ENCODE measurements at regions not wholly inside any gene's neighbourhood (a gene's known extent, or its start where the extent isn't known, plus 50 kb on each side); places are given as distances from the start of the nearest gene placed in this dataset.

DNA sequence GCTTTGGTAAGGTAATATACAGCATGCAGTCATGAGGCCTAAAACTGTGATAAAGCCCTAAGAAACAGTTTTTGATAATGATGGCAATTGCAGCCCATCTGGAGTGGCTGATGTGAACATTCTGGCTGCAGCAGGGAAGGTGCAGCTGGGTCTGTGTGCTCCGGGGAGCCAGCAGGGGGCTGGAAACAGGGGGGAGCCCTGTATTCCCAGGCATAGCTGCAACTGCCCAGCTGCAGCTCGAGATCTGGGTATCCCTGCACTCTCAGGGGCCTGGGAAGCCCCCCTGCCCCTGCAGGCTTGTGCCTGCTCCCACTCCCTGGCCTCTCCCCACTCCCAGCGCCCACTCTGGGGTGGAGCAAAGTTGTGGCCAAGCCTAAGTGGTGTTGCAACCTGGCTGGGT lies 95.6 kb downstream of the RRAGB start:
- H3K9me2 ChIP-seq (replicated peaks; ENCODE audit: low read depth, low read length), result no peaks in the 10 kb centered on the region
- no peak overlapping the region for H3K4me2 ChIP-seq (ENCODE audit: low read depth, low read length, poor library complexity, severe bottlenecking)
- TF ChIP-seq, protein P1, sequence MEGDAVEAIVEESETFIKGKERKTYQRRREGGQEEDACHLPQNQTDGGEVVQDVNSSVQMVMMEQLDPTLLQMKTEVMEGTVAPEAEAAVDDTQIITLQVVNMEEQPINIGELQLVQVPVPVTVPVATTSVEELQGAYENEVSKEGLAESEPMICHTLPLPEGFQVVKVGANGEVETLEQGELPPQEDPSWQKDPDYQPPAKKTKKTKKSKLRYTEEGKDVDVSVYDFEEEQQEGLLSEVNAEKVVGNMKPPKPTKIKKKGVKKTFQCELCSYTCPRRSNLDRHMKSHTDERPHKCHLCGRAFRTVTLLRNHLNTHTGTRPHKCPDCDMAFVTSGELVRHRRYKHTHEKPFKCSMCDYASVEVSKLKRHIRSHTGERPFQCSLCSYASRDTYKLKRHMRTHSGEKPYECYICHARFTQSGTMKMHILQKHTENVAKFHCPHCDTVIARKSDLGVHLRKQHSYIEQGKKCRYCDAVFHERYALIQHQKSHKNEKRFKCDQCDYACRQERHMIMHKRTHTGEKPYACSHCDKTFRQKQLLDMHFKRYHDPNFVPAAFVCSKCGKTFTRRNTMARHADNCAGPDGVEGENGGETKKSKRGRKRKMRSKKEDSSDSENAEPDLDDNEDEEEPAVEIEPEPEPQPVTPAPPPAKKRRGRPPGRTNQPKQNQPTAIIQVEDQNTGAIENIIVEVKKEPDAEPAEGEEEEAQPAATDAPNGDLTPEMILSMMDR (conservative IDR thresholded peaks at IDR 0.05; ENCODE audit: low read length), result no peak
- no peak for TF ChIP-seq EZH2phosphoT487 (IDR thresholded peaks at IDR 0.05; ENCODE audit: borderline replicate concordance)
- H3K4me3 ChIP-seq (ENCODE audit: low read length, poor library complexity, severe bottlenecking), result no peak overlapping the region
- H3K9me3 ChIP-seq (ENCODE audit: insufficient read depth, low read depth, low read length), result no peaks in the 10 kb centered on the region
- no peaks in the 10 kb centered on the region for H3F3A ChIP-seq (ENCODE audit: low read depth)
- H3K27me3 ChIP-seq (ENCODE audit: insufficient read depth, low read length, poor library complexity, severe bottlenecking), result no peaks in the 10 kb centered on the region
- no peak overlapping the region for H2AFZ ChIP-seq (ENCODE audit: low read length)
- no peaks in the 10 kb centered on the region for H3K79me2 ChIP-seq (ENCODE audit: insufficient read depth, low read length)
- no peaks in the 10 kb centered on the region for H4K20me1 ChIP-seq (ENCODE audit: insufficient read depth, low read length, poor library complexity, severe bottlenecking)
- H3K4me1 ChIP-seq (ENCODE audit: insufficient read depth, low read length, poor library complexity, severe bottlenecking), result no peaks in the 10 kb centered on the region
- no peak overlapping the region for H3K9ac ChIP-seq (ENCODE audit: low read depth, low read length, poor library complexity, severe bottlenecking)
- no peaks in the 10 kb centered on the region for H3K36me3 ChIP-seq (ENCODE audit: insufficient read depth, low read length)

DNA sequence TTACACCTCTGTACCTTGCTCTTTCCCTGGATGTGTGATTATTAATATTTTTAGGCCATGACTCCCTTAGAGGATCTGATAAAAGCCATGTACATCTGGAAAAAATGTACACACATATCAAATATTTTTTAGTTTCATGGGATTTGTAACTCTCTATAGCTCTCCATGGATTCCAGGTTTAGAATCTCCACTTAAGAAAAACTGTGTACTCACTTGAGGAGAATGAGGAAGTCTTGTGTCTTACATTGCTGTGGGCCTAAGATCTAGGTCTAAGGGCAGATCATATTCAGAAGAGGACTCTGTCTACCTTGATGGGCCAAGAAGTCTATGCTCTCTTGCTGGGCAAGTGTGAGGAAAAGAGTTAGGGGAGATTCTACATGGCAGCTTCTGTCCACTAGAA lies 98.0 kb downstream of the RRAGB start:
- TF ChIP-seq EZH2phosphoT487 (IDR thresholded peaks at IDR 0.05; ENCODE audit: borderline replicate concordance), result no peak
- TF ChIP-seq, protein P1 (conservative IDR thresholded peaks at IDR 0.05; ENCODE audit: low read length), result no peak
- Histone ChIP-seq H3F3A (ENCODE audit: low read depth) (no peaks in the 10 kb centered on the region), H3K36me3 (ENCODE audit: insufficient read depth, low read length) (no peaks in the 10 kb centered on the region), H3K4me1 (ENCODE audit: insufficient read depth, low read length, poor library complexity, severe bottlenecking) (no peaks in the 10 kb centered on the region), H3K9ac (ENCODE audit: low read depth, low read length, poor library complexity, severe bottlenecking) (no peak overlapping the region), H3K79me2 (ENCODE audit: insufficient read depth, low read length) (no peaks in the 10 kb centered on the region), H3K9me2 (replicated peaks; ENCODE audit: low read depth, low read length) (no peaks in the 10 kb centered on the region), H3K9me3 (ENCODE audit: insufficient read depth, low read depth, low read length) (no peaks in the 10 kb centered on the region), H4K20me1 (ENCODE audit: insufficient read depth, low read length, poor library complexity, severe bottlenecking) (no peaks in the 10 kb centered on the region), H3K4me2 (ENCODE audit: low read depth, low read length, poor library complexity, severe bottlenecking) (no peak overlapping the region), H2AFZ (ENCODE audit: low read length) (no peak overlapping the region), H3K4me3 (ENCODE audit: low read length, poor library complexity, severe bottlenecking) (no peak overlapping the region), H3K27me3 (ENCODE audit: insufficient read depth, low read length, poor library complexity, severe bottlenecking) (no peaks in the 10 kb centered on the region)

DNA sequence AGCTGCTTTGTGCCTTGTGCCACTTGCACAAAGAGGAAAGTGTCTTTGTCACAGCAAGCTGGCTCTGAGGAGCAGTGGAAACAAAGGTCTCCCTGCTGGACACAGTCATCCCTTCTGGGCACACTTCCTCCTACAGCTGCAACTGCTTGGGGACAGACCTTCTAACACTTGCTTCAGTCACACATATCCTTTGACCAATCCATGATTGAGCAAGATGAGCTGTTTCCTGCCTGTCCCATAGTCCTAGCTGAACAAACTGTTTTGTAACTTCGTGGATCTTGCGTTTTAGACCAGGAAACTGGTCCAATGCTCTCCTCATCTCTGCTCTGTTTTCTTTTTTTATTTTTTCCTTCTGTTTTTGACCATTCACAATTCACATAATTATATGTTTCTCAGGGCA lies 98.5 kb downstream of the RRAGB start:
- Histone ChIP-seq H3K9me2 (replicated peaks; ENCODE audit: low read depth, low read length) (no peaks in the 10 kb centered on the region), H3F3A (ENCODE audit: low read depth) (no peaks in the 10 kb centered on the region), H4K20me1 (ENCODE audit: insufficient read depth, low read length, poor library complexity, severe bottlenecking) (no peaks in the 10 kb centered on the region), H3K79me2 (ENCODE audit: insufficient read depth, low read length) (no peaks in the 10 kb centered on the region), H3K27me3 (ENCODE audit: insufficient read depth, low read length, poor library complexity, severe bottlenecking) (no peaks in the 10 kb centered on the region), H3K4me2 (ENCODE audit: low read depth, low read length, poor library complexity, severe bottlenecking) (no peak overlapping the region), H3K4me1 (ENCODE audit: insufficient read depth, low read length, poor library complexity, severe bottlenecking) (no peaks in the 10 kb centered on the region), H3K9me3 (ENCODE audit: insufficient read depth, low read depth, low read length) (no peaks in the 10 kb centered on the region), H3K9ac (ENCODE audit: low read depth, low read length, poor library complexity, severe bottlenecking) (no peak overlapping the region), H3K4me3 (ENCODE audit: low read length, poor library complexity, severe bottlenecking) (no peak overlapping the region), H2AFZ (ENCODE audit: low read length) (no peak overlapping the region), H3K36me3 (ENCODE audit: insufficient read depth, low read length) (no peaks in the 10 kb centered on the region)
- TF ChIP-seq, protein P1 (conservative IDR thresholded peaks at IDR 0.05; ENCODE audit: low read length), result no peak
- TF ChIP-seq EZH2phosphoT487 (IDR thresholded peaks at IDR 0.05; ENCODE audit: borderline replicate concordance), result no peak

All from Loucy (cell line).